Endothelial cell of umbilical vein (primary cell): ENCODE measurements at regions not wholly inside any gene's neighbourhood (a gene's known extent, or its start where the extent isn't known, plus 50 kb on each side); places are given as distances from the start of the nearest gene placed in this dataset.

ENCODE experiments used
- EZH2 ChIP-seq: IDR thresholded peaks from 2 replicates; pipeline ENCODE4 v1.6.1; 2012; ENCODE audit warnings: borderline replicate concordance, low read depth, mild to moderate bottlenecking, moderate library complexity, low read length, inconsistent platforms; ENCODE audit not compliant: severe bottlenecking
- FOS ChIP-seq: IDR thresholded peaks from 2 replicates; pipeline ENCODE4 v1.6.1; 2011; ENCODE audit warnings: mild to moderate bottlenecking, low read length, moderate library complexity, borderline replicate concordance; ENCODE audit not compliant: insufficient read depth
- MYC ChIP-seq: IDR thresholded peaks from one replicate; pipeline ENCODE4 v1.6.1; 2011; ENCODE audit warnings: mild to moderate bottlenecking, low read depth, low read length
- POLR2A ChIP-seq: IDR thresholded peaks from 2 replicates; pipeline ENCODE4 v1.6.1; 2012; ENCODE audit warnings: low read depth, mild to moderate bottlenecking, control low read depth, low read length
- POLR2AphosphoS5 ChIP-seq: IDR thresholded peaks from 2 replicates; pipeline ENCODE4 v1.6.1; 2012; ENCODE audit warnings: low read depth, mild to moderate bottlenecking, control low read depth, low read length, moderate library complexity; ENCODE audit not compliant: insufficient read depth
- TF ChIP-seq, protein P1 (sequence below), 2 donors: IDR thresholded peaks; 1 replicate in 1 of 2; 2 replicates in 1 of 2; pipeline ENCODE4 v1.5.1; 2011; ENCODE audit warnings: low read length in 2 of 2, mild to moderate bottlenecking in 2 of 2, moderate library complexity in 2 of 2, control low read depth in 1 of 2, inconsistent platforms in 1 of 2, low read depth in 1 of 2; ENCODE audit not compliant: insufficient read depth in 1 of 2; ENCODE audit errors: extremely low read depth in 1 of 2
- TF ChIP-seq, protein P2 (sequence below): IDR thresholded peaks from 2 replicates; pipeline ENCODE4 v1.6.1; 2011; ENCODE audit not compliant: insufficient read depth, insufficient read length

DNA sequence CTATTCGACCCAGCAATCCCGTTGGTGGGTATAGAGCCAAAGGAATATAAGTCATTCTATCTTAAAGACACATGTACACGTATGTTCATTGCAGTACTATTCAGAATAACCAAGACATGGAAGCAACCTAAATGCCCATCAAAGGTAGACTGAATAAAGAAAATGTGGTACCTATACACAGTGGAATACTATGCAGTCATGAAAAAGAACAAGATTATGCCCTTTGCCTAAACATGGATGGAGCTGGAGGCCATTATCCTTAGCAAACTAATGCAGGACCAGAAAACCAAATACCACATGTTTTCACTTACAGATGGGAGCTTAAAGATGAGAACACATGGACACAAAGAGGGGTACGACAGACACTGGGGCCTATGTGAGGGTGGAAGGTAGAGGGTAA, 845.3 kb downstream of the TYW1 start:
- TF ChIP-seq POLR2A (no peak), EZH2 (no peak), POLR2AphosphoS5 (no peak), MYC (no peak), FOS (no peak)
- TF ChIP-seq, protein P1, sequence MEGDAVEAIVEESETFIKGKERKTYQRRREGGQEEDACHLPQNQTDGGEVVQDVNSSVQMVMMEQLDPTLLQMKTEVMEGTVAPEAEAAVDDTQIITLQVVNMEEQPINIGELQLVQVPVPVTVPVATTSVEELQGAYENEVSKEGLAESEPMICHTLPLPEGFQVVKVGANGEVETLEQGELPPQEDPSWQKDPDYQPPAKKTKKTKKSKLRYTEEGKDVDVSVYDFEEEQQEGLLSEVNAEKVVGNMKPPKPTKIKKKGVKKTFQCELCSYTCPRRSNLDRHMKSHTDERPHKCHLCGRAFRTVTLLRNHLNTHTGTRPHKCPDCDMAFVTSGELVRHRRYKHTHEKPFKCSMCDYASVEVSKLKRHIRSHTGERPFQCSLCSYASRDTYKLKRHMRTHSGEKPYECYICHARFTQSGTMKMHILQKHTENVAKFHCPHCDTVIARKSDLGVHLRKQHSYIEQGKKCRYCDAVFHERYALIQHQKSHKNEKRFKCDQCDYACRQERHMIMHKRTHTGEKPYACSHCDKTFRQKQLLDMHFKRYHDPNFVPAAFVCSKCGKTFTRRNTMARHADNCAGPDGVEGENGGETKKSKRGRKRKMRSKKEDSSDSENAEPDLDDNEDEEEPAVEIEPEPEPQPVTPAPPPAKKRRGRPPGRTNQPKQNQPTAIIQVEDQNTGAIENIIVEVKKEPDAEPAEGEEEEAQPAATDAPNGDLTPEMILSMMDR (IDR thresholded peaks at IDR 0.05; ENCODE audit: extremely low read depth in 1 of 2, insufficient read depth in 1 of 2, low read depth in 1 of 2, low read length in 2 of 2): no peak
- TF ChIP-seq, protein P2, sequence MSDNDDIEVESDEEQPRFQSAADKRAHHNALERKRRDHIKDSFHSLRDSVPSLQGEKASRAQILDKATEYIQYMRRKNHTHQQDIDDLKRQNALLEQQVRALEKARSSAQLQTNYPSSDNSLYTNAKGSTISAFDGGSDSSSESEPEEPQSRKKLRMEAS: no peak
